ENCODE measurements at regions not wholly inside any gene's neighbourhood (a gene's known extent, or its start where the extent isn't known, plus 50 kb on each side); places are given as distances from the start of the nearest gene placed in this dataset.
"Not testable (repeated sequence)": the region's sequence is repeated elsewhere in the genome, so short reads cannot be mapped to it uniquely, and the experiment has no call there.

DNA sequence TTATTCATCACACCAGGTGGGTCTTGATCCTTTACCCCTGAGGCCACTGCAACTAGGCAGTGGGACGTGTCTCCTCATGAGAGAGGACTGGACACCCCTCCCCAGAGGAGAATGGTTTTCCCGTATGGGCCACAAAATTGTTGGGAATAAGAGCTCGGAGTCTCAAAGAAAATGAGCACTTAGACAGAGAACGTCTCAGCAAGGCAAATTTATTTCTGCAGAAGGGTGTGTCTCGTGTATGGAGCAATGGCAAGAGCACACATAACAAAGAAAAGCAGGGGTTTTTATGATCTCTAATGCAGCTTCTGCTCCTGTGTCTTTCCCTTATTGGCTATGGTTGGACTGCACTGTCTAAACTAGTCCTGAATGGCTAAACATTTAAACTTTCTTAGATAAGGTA is 803.5 kb downstream of the PLOD2 start:
- no peak for DNase-seq

DNA sequence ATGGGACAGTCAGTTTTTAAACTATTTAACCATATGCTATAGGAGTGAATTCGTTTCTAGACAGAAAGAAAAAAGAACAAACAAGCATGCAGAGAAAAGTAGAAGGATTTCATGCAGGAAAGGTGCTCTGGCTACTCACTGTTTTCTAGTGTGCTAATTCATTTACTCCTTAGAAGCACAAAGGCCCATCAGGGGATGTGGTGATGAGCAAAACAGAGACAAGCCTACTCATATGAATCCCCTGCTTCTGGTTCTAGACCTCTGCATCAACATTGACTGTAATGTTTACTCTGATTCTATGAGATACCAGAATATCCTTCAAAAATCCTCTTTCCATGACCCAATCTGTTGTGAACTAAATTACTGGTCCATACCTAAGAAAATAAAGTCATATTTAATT is 801.9 kb downstream of the PLOD2 start:
- DNase-seq, result no peak

DNA sequence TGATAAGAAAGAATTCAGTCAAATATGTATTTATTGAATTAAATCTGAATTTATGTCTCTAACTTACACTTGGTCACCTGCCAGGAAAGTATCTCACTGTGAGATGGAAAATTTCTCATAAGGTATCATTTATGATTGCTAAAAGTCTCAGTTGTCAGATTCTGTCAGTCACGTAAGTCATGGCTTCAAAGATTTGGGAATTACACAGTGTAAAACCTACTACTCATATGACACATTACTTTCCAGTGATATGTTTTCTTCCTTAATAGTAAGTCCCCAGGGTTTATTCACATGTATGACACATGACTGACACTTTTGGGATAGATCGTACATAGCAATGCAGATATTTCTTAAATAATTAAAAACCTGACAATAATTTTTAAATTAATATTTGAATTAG is 792.2 kb downstream of the PLOD2 start:
- no peak for DNase-seq

DNA sequence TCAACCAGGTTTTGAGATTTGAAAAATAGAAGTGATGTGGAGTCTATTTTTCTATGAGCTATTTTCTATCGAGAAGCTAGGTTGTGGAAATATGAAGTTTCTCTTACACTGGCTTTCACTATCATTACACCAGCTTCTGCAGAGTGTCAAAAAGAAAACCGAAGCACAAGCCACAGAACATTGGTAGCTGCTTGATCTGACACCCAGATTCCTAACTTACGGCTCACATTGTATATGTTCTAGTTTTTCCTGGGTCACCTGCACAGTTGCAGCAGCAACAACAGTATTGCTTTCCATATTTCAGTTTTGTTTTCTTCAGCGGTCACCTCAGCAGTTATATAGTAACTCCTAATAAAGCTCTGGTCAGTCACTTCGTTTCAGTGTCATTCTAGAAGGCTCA is 790.1 kb downstream of the PLOD2 start:
- no peak for DNase-seq

DNA sequence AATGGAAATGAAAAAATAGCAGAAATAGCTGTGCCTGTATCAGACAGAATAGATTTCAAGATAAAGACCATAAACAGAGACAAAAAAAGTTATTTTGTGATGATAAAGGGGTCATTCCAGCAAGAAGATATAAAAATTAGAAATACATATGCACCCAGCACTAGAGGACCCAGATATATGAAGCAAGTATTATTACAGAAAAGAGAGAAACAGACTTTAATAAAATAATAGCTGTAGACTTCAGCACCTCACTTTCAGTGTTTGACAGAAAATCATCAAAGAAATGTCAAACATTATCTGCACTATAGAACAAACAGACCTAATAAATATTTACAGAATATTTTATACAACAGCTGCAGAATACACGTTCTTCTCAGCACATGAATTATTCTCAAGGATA is 783.7 kb downstream of the PLOD2 start:
- no peak for DNase-seq

DNA sequence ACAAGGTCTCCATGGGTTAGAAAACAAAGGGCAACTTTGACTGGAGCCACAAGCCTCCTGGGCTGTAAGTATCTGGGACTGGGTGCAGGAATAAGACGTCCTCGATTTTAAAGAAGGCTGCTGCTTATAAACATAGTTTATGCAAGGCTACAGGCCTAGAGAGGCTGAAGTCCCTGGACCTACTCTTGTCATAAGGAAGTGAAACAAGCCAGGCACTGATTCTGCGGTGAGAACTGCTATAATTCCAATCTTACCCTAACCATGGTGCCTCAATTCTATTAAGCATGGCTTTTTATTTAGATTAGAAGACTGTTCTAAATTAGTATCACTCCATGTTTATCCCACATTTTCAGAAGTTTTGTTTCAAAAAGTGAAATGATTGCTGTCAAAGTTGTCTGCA is 777.6 kb downstream of the PLOD2 start:
- DNase-seq, result no peak

DNA sequence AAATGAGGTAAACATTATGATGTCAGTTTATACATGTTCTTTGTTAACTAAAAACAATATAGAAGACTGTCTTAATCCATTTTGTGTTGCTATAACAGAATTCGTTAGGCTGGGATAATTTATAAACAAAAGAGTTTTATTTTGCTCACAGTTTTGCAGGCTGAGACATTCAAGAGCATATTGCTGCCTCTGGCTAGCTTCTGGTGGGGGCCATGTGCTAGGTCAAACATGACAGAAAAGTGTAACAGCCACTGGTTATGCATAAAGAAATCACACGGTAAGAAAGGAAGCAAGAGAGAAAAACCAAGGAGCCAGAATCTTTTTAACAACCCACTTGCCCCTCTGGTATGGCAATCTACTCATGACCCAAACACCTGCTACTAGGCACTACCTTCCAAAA is 776.7 kb downstream of the PLOD2 start:
- no peak for DNase-seq

DNA sequence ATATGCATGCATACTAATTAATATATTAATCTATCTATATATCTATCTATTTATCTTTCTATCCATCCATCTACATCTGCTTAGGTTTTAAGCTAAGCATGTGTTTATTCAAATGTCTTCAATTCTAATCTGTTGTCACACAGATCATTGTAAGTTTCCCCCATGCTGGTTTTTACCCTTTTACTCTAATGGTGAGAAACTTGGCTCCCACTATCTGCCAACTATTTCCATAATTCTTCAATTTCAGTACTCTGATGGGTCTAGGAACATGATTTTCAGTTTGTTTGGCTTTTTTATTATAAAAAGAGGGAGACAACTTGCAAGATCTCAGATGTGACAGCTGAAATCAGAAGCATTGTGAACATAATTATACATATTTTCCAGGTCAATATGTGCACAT is 773.8 kb downstream of the PLOD2 start:
- no peak for DNase-seq

DNA sequence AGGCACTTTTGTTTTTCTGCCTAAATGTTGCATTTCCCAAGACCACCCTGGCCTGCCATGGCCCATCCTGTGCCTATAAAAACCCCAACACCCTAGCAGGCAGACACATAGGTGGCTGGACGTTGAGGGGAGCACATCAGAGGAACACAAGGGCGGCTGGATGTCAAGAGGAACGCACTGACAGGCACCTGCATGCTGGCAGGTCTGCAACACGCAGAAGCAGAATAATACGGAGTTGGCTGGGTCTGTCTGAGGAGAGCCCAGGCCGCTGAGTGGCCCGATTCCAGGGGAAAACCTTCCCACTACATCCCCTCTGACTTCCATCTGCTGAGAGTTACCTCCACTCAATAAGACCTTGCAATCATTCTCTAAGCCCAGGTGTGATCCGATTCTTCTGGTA is 765.6 kb downstream of the PLOD2 start:
- no peak for DNase-seq

DNA sequence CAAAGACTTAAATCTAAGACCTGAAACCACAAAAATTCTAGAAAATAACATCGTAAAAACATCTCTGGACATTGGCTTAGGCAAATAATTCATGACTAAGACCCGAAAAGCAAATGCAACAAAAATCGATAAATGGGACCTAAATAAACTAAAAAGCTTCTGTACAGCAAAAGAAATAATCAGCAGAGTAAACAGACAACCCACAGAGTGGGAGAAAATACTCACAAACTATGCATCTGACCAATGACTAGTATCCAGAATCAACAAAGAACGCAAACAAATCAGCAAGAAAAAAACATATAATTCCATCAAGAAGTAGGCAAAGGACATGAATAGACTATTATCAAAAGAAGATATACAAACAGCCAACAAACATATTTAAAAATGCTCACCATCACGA is 749.4 kb downstream of the PLOD2 start:
- no peak for DNase-seq

DNA sequence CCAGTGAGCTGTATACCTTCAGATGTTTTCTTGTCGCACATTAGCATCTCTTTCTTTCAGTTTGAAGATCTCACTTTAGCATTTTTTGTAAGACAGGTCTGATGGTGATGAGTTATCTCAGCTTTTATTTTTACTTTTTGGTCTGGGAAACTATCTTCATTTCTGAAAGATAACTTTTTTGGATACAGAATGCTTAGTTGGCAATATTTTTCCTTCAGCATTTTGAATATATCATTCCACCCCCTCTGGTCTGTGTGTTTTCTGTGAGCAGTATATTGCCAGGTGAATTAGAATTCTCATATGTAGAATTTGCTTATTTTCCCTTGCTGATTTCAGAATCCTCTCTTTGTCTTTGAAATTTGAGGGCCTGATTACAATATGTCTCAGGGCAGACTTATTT is 743.3 kb downstream of the PLOD2 start:
- no peak for DNase-seq

DNA sequence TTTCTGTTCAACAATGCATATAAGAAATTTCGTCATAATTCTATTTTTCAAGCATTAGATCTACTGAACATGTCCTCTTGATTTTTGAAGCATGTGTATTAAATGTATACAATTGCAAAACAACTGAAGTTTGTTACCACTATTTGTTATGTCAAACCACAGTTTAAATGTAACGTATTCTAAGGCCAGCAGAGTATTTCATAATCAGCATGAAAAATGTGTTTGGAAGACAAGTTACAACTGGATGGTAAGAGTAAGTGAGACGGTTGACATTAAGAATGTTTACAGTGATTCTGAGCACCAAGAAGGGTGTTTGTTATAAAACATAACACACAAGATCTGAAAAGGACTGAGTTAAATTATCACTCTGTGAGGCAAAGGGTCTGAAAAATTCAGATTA is 738.4 kb downstream of the PLOD2 start:
- no peak for DNase-seq

DNA sequence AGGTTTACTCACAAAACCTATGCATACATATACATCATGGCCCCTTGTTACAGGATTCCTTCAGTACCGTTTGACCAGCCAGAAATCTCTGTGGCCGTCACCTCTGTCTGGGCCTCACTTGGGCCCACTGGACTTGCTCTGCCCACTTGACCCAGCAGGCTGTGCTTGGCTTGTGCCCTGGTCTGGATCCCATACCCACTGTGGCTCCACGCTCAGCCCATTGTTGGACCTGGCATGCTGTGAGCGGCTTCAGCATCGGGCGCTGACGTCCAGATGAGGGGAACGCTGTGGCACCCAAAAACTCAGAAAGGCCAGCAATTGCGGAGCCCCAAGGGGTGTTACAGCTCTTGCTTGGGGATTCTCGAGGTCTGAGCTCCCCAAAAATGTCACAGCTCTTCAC is 733.6 kb downstream of the PLOD2 start:
- no peak for DNase-seq

DNA sequence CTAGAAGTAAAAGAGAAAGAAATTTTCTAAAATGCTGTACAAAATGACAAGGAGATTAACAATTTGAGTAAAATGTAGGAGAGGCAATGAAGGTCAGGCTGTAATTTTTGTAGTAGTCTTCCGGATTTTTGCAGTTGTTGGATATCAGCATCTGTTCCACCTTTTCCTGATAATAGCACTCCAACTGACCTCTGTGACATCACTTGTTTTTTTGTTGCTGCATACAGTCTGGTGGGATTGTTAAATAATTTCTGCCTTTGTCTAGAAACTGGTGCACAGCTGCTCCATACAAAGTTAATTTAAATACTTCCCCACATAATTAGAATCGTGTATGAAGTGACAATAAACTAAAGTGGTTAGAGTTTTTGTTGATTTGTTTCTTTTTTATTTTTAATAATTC is 731.4 kb downstream of the PLOD2 start:
- no peak for DNase-seq

DNA sequence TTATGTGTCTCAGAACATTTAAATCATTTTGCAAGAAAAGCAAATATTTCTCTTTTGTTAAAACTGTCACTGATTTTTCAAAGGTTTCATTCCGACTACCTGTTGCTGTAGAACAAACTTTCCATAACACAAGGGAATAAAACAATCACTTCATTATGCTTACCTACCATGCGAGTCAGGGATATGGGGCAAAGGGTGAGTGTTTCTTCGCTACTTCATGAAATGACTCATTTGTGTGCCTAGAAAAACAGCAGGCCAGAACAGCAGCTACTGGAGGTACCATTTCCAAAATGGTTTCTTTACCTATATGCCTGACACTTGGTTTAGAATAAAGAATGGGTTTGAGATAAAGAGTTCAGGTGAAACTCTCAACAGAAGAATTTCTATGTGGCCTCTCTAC is 712.5 kb downstream of the PLOD2 start:
- DNase-seq, result no peak

DNA sequence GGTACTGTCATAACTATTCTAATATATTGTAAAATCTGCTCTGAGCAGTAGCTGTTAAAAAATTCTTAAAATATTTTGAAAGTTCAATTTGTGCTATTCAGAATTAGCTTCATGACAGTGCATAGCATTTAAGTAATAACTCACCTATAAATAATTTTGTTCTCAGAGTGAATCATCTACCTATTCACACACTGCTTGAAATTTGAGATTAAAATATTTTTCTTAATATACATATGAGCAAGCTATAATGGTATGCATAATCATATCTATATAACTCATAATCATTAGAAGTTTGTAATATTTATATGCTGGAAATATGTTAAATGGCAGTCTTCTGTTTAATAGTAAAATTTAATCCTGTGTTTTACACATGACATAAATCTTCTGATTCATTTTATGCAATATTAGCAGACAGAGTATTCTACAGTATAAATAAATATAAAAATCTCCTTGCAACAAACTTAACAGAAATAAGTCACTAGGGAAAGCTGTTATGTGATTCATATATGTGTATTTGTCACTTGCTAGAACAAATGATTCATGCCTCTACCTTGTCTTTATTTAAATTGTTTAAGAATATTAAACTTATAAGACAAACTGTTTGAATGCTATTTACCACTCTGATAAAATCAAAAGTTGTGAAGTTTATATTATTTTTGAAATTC is 710.8 kb downstream of the PLOD2 start:
- DNase-seq, result no peak

DNA sequence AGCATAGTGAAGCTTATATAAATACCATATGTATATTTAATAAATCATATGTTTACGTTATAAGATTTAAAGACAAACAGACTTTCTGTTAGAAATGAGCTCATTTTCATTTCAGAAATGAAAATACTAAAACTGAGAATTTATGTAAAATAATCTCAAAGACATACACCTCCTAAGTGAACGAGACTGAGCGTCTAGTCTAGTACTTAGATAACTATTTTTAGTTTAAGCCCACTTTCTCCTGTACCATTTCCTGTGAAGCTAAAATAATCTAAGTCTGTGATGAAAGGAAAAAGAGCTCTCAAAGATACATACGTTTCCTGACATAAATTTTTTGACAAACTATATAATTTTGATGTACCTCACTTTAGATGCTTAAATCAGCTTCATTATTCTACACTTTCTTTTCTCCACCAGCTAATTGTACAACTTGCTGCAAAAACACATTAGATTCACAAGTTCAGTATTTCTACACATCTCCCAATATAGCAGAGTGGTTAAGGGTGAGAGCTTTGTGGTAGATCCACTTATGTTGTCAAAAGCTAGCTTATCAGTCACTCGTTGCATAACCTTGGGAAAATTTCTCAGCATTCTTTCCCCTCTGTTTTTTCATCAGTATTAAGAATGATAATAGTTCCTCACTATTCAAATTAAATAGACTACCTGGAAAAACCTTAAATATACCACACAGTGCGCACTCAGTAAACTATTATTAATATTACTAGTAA is 703.0 kb downstream of the PLOD2 start:
- no peak for DNase-seq

DNA sequence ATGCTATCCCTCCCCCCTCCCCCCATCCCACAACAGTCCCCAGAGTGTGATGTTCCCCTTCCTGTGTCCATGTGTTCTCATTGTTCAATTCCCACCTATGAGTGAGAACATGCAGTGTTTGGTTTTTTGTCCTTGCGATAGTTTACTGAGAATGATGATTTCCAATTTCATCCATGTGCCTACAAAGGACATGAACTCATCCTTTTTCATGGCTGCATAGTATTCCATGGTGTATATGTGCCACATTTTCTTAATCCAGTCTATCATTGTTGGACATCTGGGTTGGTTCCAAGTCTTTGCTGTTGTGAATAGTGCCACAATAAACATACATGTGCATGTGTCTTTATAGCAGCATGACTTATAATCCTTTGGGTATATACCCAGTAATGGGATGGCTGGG is 701.3 kb downstream of the PLOD2 start:
- not testable (repeated sequence) for DNase-seq

DNA sequence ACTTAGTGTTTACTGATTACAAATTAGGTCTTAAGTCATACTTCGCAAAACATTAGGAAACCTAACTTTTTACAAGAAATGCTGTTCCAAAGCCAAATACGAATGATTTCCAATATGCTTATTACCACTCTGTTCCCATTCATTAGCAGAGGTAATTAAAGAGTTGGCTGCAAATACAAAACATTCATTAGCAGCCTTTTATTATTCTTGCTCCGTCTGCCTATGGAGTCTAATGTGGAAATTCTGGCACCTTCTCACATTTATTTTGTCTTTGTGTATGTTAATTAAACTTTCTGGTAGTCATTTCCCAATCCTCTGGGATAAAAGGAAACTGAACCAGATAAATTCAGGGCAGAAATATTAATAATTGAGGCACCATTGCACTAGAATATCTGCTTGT is 689.0 kb downstream of the PLOD2 start:
- no peak for DNase-seq

DNA sequence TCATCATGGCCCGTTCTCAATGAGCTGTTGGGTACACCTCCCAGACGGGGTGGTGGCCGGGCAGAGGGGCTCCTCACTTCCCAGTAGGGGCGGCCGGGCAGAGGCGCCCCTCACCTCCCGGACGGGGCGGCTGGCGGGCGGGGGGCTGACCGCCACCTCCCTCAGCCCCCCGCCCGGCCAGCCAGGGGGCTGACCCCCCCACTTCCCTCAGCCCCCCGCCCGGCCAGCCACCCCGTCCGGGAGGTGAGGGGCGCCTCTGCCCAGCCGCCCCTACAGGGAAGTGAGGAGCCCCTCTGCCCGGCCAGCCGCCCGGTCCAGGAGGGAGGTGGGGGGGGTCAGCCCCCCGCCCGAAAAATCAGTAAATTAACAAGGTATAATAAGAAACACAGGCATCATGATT is 678.2 kb downstream of the PLOD2 start:
- DNase-seq, result not testable (repeated sequence)

DNA sequence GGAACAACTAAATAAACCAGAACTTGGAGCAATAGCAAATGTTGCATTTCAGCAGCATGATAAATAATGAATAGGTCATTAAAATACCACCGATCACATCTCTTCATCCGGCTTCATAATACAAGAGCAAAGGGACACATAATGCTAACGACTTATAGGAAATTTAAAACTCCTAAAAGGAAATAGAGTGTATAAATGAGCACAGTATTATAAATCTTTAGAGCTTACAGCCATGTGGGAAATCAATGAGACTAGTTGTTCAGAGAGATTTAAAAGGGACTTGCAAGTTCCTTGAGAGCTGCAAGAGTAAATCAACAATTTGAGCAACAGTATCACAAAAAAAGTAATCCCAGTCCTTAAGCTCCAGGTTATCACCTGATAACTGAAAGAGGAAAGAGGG is 677.0 kb downstream of the PLOD2 start:
- DNase-seq, result no peak

DNA sequence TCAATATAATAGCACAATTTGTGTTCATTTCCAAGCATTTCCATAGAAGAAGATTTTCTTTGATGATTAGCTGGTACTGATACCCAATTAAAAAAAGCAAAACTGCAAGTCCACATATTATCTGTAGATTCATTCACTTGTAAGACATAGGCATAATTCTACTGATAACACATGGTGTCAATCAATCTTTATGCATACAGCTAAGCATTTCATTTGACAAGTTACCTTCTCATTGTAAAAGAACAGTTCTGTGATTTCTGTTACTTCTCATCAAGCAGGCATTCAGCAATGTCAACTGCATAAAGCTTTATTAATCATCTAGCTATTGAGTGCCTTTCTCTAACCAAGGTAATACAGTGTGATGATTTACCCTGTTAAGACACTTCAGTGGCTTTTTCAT is 672.0 kb downstream of the PLOD2 start:
- DNase-seq, result no peak

DNA sequence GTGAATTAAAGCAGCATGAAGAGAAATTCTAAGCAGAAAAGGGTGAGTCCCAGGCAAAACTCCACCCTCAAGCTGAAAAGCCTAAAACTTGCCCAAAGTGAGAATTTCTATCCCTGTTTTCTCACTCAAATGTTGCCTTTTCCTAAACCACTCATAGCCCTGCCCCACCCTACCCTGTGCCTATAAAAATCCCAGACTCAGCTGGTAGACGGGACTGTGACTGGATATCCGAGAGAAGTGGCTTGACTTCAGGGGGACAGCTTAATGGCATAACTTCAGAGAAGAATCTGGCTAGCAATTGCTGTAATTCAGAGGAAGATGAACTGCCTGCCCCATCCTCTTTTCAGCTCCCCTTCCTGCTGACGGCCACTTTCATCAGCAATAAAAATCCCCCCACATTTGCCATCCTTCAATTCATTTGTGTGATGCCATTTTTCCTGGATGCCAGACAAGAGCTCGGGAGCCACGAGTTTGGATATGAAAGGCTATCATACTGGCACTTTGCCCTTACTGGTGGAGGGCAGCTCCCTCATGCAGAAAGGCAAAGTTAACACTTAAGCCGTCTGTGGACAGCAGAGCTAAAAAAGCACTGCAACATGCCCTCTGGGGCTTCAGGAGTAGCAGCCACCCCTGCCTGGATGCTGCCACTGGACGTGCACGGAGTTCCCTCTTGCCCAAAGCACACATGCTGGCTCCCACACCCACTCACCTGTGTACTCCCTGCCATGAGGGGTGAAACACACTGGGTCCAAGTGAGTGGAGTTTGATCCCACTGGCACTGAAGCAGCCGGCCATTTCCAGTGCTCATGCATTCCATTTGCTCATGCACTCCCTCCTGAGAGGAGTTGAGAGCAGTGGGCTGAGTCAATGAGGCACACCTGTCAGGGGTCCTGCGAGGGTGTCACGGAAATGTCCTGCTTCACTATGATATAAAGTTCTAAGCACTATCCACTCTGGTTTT is 670.6 kb downstream of the PLOD2 start:
- DNase-seq, result no peak

DNA sequence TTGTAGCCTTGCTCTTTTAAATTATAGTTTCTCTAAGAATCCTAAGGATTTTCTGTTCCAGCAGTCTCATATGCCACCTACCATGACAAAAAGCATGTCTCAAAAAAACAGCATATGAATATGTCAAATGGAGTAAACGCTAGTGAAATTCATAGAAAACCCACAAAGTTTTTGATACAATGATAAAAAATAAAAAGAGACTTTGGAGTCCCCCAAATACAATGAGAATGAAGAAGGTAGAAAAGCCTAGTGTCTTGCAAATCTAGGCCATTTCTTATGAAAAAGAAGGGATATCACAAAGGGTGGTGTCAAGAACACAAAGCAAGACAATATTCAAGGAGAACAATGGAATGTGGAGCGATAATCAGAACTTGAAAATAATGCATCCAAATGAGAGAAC is 668.5 kb downstream of the PLOD2 start:
- DNase-seq, result no peak

Measured in AML-193 (cell line).